Spleen (tissue), 11 donors: ENCODE measurements at regions not wholly inside any gene's neighbourhood (a gene's known extent, or its start where the extent isn't known, plus 50 kb on each side); places are given as distances from the start of the nearest gene placed in this dataset.

Source experiments
- DNase-seq: peaks from one replicate; pipeline ENCODE4 v3.0.0-alpha.2; 2020
- H3K27ac ChIP-seq, 8 donors: fragments of 200-600 bp; sonication (generic) in 7 of 8; 1 replicate in 4 of 8; 2 replicates in 4 of 8; pipeline versions ENCODE4 v1.5.0 to v1.8.0; 2016 to 2021; ENCODE audit warnings: inconsistent platforms in 4 of 8, mild to moderate bottlenecking in 4 of 8, moderate library complexity in 1 of 8
- H3K27me3 ChIP-seq, 7 donors: fragments of 200-600 bp; sonication (generic) in 6 of 7; replicated peaks in 1 of 7; 1 replicate in 4 of 7; 2 replicates in 3 of 7; pipeline versions ENCODE4 v1.5.0 to v1.8.0; 2016 to 2021; ENCODE audit warnings: inconsistent platforms in 3 of 7, mild to moderate bottlenecking in 1 of 7
- H3K36me3 ChIP-seq, 6 donors: fragments of 200-600 bp; sonication (generic) in 5 of 6; 1 replicate in 4 of 6; 2 replicates in 2 of 6; pipeline versions ENCODE4 v1.5.0 to v1.8.0; 2016 to 2021; ENCODE audit warnings: inconsistent platforms in 2 of 6
- H3K4me1 ChIP-seq, 6 donors: fragments of 200-600 bp; sonication (generic) in 5 of 6; 1 replicate in 3 of 6; 2 replicates in 3 of 6; pipeline versions ENCODE4 v1.5.0 to v1.8.0; 2016 to 2021; ENCODE audit warnings: inconsistent platforms in 3 of 6
- H3K4me3 ChIP-seq, 8 donors: fragments of 200-600 bp; sonication (generic) in 7 of 8; 1 replicate in 4 of 8; 2 replicates in 4 of 8; pipeline versions ENCODE4 v1.5.0 to v1.8.0; 2016 to 2021; ENCODE audit warnings: inconsistent platforms in 4 of 8, mild to moderate bottlenecking in 4 of 8, moderate library complexity in 2 of 8
- H3K9me3 ChIP-seq, 8 donors: fragments of 200-600 bp; sonication (generic) in 7 of 8; 1 replicate in 4 of 8; 2 replicates in 4 of 8; pipeline versions ENCODE4 v1.5.0 to v1.8.0; 2016 to 2021; ENCODE audit warnings: inconsistent platforms in 4 of 8
- CTCF ChIP-seq, 11 experiments: fragments of 200-600 bp in 7 of 11; fragments of 450-650 bp in 4 of 11; sonication (generic) in 4 of 11; IDR thresholded peaks in 8 of 11; conservative IDR thresholded peaks in 3 of 11; 1 replicate in 7 of 11; 2 replicates in 4 of 11; pipeline versions ENCODE4 v1.4.0 to v1.8.0; 2016 to 2021; ENCODE audit warnings: antibody characterized with exemption in 11 of 11, inconsistent platforms in 4 of 11, mild to moderate bottlenecking in 1 of 11
- POLR2A ChIP-seq, 3 donors: fragments of 450-650 bp; IDR thresholded peaks; one replicate each; pipeline ENCODE4 v1.5.1; 2017; ENCODE audit warnings: antibody characterized with exemption in 3 of 3, mild to moderate bottlenecking in 1 of 3
- POLR2AphosphoS5 ChIP-seq, 3 donors: sonication (generic); formaldehyde crosslinking; IDR thresholded peaks; one replicate each; pipeline ENCODE4 v1.5.1; 2017; ENCODE audit warnings: antibody characterized with exemption in 3 of 3
- WGBS, 5 donors: extraction: QIAGEN DNeasy Blood & Tissue Kit in 3 of 5; methylation state at CpG; one replicate each; pipeline versions ENCODE4 v1.1.5 to v1.1.7; 2013 to 2018; 5-methylcytosine and 5-hydroxymethylcytosine counted together
- intact Hi-C: fragments of 100-400 bp; cut with DNase I; formaldehyde crosslinking; loops from one replicate; pipeline ENCODE4 v1.15.0; 2023; ENCODE audit warnings: low total_unique reads
- donor health status: healthy with polysubstance abuse.
- donor health status: DM: no; HTN: no; CAD: no; lungs with moderate emphysema.
- donor health status: DM: no; HTN: no; CAD: no.
- donor health status: Bipolar disorder and iron deficiency.
- donor health status: healthy.
- donor health status: DM: no; HTN: no; CAD: no.
- donor health status: DM: yes; HTN: yes; CAD: no.

- 72 to 92% (median 91%) methylated on average over 6 of the region's 6 CpGs for WGBS, 5 donors
- peak; percentile 29 for DNase-seq
- intact Hi-C loops: no loop called here
- H3K4me1 ChIP-seq: peaks cover 0 to 16% (median 8%) of the 10 kb centered on the region in 6 donors
- no peaks in the 10 kb centered on the region for H3K36me3 ChIP-seq
- H3K27ac ChIP-seq: no peak overlapping the region
- H3K27me3 ChIP-seq: peaks cover 0 to 74% (median 26%) of the 10 kb centered on the region in 7 donors
- H3K9me3 ChIP-seq: no peaks in the 10 kb centered on the region
- H3K4me3 ChIP-seq: no peak overlapping the region
- no peak for TF ChIP-seq CTCF (IDR thresholded peaks at IDR 0.05 in 8 of 11, conservative IDR thresholded peaks at IDR 0.05 in 3 of 11)
- no peak for TF ChIP-seq POLR2AphosphoS5 (IDR thresholded peaks at IDR 0.05)
- no peak for TF ChIP-seq POLR2A (IDR thresholded peaks at IDR 0.05)
Observed at GRCh38 chr1:22206551-22207125, 63.7 kb upstream of the WNT4 start.

- DNase-seq: peak; percentile 48
- Histone ChIP-seq H3K36me3 (no peaks in the 10 kb centered on the region), H3K9me3 (no peaks in the 10 kb centered on the region), H3K4me3 (no peak overlapping the region), H3K27me3 (peaks cover 0 to 82% (median 37%) of the 10 kb centered on the region in 7 donors), H3K27ac (no peak overlapping the region), H3K4me1 (peaks cover 0 to 16% (median 8%) of the 10 kb centered on the region in 6 donors)
- intact Hi-C loops: no loop called here
- 50 to 65% (median 54%) methylated on average over 18 to 23 of the region's 23 CpGs for WGBS, 5 donors
- TF ChIP-seq CTCF (IDR thresholded peaks at IDR 0.05 in 8 of 11, conservative IDR thresholded peaks at IDR 0.05 in 3 of 11): no peak
- no peak for TF ChIP-seq POLR2AphosphoS5 (IDR thresholded peaks at IDR 0.05)
- TF ChIP-seq POLR2A (IDR thresholded peaks at IDR 0.05): no peak
Observed at GRCh38 chr1:22207511-22208267, 64.8 kb upstream of the WNT4 start.

- peak; percentile 35 for DNase-seq
Observed at GRCh38 chr1:22208268-22208972, 65.5 kb upstream of the WNT4 start.

More at GRCh38 chr1:22208268-22208972, 65.5 kb upstream of the WNT4 start:
- H3K4me1 ChIP-seq: peaks cover 0 to 16% (median 8%) of the 10 kb centered on the region in 6 donors
- TF ChIP-seq POLR2AphosphoS5 (IDR thresholded peaks at IDR 0.05): no peak
- no peak for TF ChIP-seq CTCF (IDR thresholded peaks at IDR 0.05 in 8 of 11, conservative IDR thresholded peaks at IDR 0.05 in 3 of 11)
- TF ChIP-seq POLR2A (IDR thresholded peaks at IDR 0.05): no peak
- H3K9me3 ChIP-seq: no peaks in the 10 kb centered on the region
- H3K27me3 ChIP-seq: peaks cover 0 to 82% (median 44%) of the 10 kb centered on the region in 7 donors
- WGBS, 5 donors: 59 to 65% (median 61%) methylated on average over 15 to 21 of the region's 21 CpGs
- H3K36me3 ChIP-seq: no peaks in the 10 kb centered on the region
- no peak overlapping the region for H3K4me3 ChIP-seq
- H3K27ac ChIP-seq: no peak overlapping the region
- intact Hi-C loops: no loop called here
